ENCODE measurements at regions not wholly inside any gene's neighbourhood (a gene's known extent, or its start where the extent isn't known, plus 50 kb on each side); places are given as distances from the start of the nearest gene placed in this dataset.

- TF ChIP-seq EZH2 (IDR thresholded peaks at IDR 0.05) (no peak), POLR2AphosphoS5 (IDR thresholded peaks at IDR 0.05; ENCODE audit: borderline replicate concordance, low read depth, low read length) (no peak)
These were observed 95.1 kb upstream of the OLIG2 start for GRCh38 chr21:32930673-32931072.

All from SK-N-MC (cell line).